HK-2 (cell line): ENCODE measurements at regions not wholly inside any gene's neighbourhood (a gene's known extent, or its start where the extent isn't known, plus 50 kb on each side); places are given as distances from the start of the nearest gene placed in this dataset.
A peak's percentile ranks its signal among the peaks of the same experiment; 100 is the strongest.
"Not testable (repeated sequence)": the region's sequence is repeated elsewhere in the genome, so short reads cannot be mapped to it uniquely, and the experiment has no call there.

Experiments
- DNase-seq: peaks from one replicate; pipeline ENCODE4 v3.0.0-alpha.2; 2018; ENCODE audit not compliant: unreplicated experiment

GRCh38 chr5:63555874-63556273 is 406.4 kb downstream of the HTR1A start:
- no peak for DNase-seq

GRCh38 chr5:63554191-63554590 is 408.1 kb downstream of the HTR1A start:
- DNase-seq, result no peak

DNA sequence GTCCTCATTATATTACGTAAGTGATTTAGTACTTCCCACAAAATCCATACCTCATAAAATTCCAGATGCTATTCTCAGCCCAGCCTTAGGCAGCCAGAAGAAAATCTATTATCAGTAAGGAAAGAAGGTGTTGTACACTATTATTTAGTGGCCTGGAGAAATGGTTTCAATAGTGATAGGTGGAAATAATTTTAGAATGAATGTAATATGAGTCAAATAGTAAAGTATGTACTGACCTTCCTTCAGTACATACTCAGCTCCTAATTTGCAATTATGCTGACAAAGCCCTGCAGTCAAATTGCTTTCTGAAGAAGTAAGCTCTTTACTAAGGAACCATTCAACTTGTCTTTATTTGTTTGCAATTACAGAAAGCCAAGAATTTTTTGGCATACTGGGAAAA is 409.2 kb downstream of the HTR1A start:
- DNase-seq, result no peak

GRCh38 chr5:63535840-63536602 is 426.2 kb downstream of the HTR1A start:
- no peak for DNase-seq

DNA sequence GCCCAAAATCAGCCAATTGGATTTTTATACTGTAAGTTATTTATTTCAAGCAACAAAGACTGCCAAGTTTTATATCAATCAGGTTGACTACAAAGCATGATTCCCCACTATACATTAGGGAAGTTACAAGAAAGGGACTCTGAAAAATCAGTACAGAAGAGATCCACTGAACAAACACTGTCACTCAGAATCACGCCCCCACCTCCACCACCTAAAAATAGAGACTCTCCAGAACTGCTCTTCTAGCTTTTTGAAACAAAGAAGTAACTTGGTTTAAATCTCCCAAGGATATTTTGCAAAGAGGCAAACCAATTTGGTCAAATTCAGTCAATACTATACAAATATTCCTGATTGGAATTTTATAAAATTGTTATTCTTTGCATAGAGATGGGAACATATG is 438.0 kb downstream of the HTR1A start:
- DNase-seq, result no peak

DNA sequence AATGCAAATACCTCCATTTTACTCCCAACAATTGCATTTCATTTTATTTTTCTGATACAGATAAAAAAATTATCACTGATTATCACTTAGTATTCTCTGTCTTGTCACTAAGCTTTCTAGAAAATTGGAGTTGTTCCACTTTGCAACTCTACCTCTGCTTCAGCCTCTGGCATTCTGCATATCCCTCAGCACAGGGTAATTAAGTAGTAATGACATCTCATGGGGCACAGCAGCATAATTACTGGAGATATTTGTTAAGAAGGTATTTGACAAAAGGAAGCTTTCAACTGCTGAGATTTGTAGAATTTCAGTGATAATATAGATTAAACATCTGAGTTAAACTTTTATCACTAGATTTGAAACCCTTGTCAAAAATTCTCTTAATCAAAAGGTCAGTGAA is 446.2 kb downstream of the HTR1A start:
- DNase-seq, result no peak

DNA sequence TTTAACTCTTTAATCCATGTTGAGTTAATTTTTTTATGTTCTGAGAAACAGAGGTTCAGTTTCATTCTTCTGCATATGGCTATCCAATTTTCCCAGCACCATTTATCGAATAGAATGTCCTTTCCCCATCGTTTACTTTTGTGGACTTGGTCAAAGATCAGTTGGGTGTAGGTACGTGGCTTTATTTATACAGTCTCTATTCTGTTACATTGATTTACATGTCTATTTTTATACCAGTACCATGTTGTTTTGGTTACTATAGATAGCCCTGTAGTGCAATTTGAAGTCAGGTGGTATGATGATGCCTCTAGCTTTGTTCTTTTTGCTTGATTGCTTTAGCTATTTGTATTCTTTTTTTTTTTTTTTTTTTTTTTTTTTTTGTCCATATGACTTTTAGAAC is 462.0 kb downstream of the HTR1A start:
- DNase-seq, result no peak

DNA sequence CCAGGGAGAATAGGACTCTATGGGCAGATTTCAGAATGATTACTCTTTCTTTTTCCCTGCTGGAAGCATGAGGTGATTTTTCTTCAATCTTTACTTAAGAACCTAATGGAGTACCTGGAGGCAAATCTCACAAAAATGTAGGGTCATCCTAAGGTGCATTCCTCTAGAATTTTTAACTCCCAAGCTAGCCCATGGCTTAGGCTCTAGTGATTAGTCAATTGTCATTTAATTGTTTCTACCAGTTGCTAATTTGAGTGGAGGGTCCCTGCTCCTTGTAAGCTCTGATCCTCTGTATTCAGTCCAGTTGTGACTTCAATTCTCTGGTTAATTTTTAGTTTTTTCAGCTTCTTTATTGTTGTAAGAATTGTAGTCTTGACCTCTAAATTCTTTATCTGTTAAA is 467.0 kb downstream of the HTR1A start:
- no peak for DNase-seq

DNA sequence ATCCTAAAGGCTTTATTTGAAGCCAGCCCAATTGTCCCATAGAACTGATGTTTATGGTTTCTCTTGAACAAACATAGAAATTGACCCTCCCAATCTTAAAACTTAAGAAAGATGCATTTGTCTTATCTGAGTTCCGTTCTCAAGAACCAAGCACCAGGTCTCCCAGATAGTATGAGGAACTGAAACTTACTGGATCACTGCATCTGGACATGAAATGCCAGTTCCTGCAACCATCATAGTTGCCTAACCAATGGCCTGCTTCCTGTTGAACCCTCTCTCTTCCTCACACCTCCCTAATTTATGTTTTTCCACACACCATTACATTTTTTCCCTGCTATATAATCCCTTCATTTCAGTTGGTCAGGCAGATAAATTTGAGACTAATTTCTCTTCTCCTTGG is 478.9 kb downstream of the HTR1A start:
- no peak for DNase-seq

GRCh38 chr5:63473335-63473967 is 488.8 kb downstream of the HTR1A start:
- DNase-seq, result no peak

DNA sequence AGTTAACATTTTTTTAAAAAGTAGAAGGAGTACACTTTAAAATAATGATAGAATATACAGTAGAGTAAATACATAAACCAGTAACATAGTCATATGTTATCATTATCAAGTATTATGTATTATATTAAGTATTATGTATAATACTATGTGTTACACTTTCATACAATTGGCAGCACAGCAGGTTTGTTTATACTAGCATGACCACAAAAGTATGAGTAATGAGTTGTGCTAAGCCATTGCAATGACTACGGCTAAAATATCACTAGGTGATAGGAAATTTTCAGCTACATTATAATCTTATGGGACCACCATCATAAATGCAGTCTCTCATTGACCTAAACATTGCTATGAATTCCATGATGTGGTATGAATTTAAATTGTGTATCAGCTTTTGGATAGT is 506.0 kb downstream of the HTR1A start:
- no peak for DNase-seq

DNA sequence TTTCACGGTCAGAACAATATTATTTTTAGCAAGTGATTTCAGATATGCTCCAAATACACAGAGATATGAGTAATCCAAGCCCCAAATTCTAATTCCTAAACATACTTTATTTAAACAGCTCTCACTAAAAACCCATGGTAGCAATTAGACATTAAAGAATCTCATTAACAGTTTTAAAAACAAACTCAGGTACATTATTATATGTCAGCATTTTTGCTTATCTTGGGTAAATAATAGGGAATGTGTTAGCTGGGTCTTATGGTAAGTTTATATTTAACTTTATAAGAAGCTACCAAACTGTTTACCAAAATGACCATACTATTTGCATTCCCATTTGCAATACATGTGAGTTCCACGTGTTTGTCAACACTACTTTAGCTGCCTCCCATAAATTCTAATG is 511.1 kb downstream of the HTR1A start:
- DNase-seq, result no peak

GRCh38 chr5:63439537-63439936 is 522.7 kb downstream of the HTR1A start:
- no peak for DNase-seq

DNA sequence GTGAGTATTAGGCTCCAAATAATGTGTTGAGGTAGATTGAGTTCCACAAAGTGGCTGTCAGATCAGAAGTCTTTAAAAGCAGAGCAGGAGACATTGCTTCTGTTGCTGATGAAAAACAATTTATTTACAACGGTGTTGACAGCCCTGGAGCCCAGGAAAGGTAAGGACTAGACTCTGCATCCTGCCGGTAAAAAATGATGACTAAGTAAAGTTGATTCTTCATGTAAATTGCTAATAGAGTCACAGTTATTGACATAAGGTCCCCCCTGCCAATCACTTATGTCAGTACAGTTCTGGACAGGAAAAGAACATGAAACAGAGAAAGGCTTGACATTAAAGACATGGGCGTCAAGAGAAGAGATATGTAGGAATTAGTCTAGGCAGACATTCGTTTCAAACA is 552.5 kb downstream of the HTR1A start:
- no peak for DNase-seq

DNA sequence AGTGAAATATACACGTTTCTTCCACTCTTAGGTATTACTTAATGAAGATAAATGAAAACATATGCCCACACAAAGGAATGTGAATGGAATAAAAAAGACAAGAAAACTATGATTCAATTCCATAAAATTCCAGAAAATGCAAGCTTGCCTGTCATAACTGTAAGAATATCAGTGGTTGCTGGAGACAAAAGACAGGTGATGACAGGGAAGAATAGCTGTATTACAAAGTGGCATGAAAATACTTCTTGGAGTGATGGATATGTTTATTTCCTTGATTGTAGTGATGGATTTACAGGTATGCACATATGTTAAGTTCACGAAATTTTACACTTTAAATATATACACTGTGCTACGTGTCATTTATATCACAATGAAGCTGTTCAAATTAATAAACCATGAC is 553.3 kb downstream of the HTR1A start:
- no peak for DNase-seq

GRCh38 chr5:63401436-63402046 is 560.7 kb downstream of the HTR1A start:
- peak; percentile 44 for DNase-seq

- DNase-seq, result no peak
Measured at GRCh38 chr5:63400079-63400478, 562.2 kb downstream of the HTR1A start.

GRCh38 chr5:63398346-63398745 is 563.9 kb downstream of the HTR1A start:
- peak; percentile 25 for DNase-seq

- DNase-seq, result not testable (repeated sequence)
Measured at GRCh38 chr5:63388188-63388587, 574.1 kb downstream of the HTR1A start.

- no peak for DNase-seq
Measured at GRCh38 chr5:63375851-63376250, 586.4 kb downstream of the HTR1A start.

- no peak for DNase-seq
Measured at GRCh38 chr5:63374085-63374484, 588.2 kb downstream of the HTR1A start.

DNA sequence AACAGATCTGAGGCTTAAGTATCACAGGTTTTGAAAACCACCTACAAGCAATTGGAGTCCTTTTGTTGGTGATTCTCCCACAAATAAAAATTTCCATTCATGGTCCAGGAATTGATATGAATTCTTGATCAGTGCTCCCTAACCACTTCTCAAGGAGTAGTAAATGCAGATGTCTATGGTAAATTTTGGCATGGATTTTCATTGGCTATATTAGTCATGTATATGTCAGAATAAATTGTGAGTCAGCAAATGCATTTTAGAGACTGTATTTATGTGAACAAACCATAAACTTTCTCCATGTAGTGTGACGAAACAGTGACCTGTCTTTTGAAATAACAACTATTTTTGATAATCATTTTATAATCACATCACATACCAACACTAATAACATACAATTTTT is 611.1 kb downstream of the HTR1A start:
- no peak for DNase-seq

DNA sequence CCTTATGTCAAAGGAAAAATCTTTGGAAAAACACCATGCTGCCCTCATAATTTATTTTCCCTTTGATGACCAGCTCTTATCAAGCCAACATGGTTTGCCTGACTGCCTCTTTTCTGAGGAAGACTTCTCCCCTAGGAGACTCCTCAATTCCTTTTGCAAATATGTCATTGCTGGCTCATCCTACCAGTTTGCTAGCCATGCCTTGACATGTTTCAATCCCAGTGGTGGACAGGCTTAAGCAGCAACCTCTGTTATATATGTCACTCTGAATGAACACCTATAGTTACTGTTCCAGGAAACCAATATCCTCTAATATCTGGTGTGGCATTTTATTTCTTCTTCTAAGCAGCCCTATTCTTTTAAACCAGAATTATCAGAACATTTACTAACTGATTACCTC is 615.8 kb downstream of the HTR1A start:
- DNase-seq, result no peak
